GM21526 (cell line): ENCODE measurements at regions not wholly inside any gene's neighbourhood (a gene's known extent, or its start where the extent isn't known, plus 50 kb on each side); places are given as distances from the start of the nearest gene placed in this dataset.
"Not testable (repeated sequence)": the region's sequence is repeated elsewhere in the genome, so short reads cannot be mapped to it uniquely, and the experiment has no call there.

Experiments used
- ATAC-seq: cut with Tn5 transposase; IDR thresholded peaks from one replicate; pipeline ENCODE4 v1.9.1; 2021; ENCODE audit warnings: moderate library complexity; ENCODE audit not compliant: unreplicated experiment, low FRiP score

DNA sequence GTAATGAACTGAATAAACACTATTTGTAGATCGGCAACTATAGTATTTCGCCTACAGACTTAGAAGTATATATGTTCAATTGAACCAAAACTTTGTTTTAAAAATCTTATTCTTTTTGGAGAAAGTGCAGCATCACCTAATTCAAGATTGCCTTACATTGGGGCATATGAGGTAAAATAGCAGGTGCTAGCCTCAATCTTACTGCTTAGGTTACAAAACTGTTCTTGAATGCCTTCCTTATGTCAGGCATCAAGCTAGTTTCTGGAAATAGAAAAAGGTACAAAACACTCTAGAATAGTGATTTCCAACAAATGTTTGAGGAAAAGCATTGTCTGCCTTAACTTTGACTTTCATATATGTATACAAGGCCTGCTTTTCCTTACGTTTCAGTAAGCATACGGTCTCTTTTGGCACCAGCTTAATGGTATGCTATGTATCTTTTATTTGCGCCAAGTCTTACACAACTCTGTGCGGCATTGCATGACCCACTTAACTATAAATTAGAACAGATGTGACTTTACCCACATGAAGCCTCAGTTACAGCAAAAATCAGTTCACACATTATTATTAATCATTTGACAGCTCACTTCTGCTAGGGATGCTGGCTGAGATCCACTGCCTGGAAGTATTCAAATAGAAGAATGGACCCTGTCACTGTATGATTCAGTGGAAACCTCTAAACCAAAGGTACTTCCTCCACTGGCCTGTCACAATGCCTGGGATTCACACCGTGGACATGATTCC is 174.1 kb downstream of the PRELID2 start:
- no peak for ATAC-seq

DNA sequence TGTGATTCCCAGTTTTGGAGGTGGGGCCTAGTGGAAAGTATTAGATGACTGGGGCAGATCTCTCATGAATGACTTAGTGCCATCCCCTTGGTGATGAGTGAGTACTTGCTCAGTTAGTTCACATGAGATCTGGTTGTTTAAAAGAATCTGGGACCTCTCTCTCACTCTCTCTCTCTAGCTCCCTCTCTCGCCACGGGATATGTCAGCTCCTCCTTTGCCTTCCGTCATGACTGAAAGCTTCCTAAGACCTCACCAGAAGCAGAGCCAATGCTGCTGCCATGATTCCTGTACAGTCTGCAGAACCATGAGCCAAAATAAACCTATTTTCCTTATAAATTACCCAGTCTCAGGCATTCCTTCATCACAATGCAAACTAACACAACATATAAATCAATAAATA is 176.7 kb downstream of the PRELID2 start:
- ATAC-seq = no peak

DNA sequence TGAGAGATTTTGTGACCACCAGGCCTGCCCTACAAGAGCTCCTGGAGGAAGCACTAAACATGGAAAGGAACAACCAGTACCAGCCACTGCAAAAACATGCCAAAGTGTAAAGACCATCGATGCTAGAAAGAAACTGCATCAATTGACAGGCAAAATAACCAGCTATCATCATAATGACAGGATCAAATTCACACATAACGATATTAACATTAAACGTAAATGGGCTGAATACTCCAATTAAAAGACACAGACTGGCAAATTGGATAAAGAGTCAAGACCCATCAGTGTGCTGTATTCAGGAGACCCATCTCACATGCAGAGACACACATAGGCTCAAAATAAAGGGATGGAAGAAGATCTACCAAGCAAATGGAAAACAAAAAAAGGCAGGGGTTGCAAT is 182.4 kb downstream of the PRELID2 start:
- ATAC-seq = not testable (repeated sequence)

DNA sequence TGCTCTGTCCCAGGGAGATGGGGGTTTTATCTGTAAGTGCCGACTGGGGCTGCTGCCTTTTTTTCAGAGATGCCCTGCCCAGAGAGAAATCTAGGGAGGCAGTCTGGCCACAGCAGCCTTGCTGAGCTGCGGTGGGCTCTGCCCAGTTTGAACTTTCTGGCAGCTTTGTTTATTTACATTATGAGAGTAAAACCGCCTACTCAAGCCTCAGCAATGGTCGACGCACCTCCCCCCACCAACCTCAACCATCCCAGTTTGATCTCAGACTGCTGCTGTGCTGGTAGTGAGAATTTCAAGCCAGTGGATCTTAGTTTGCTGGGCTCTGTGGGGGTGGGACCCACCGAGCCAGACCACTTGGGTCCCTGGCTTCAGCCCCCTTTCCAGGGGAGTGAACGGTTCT is 188.0 kb downstream of the PRELID2 start:
- ATAC-seq = not testable (repeated sequence)

DNA sequence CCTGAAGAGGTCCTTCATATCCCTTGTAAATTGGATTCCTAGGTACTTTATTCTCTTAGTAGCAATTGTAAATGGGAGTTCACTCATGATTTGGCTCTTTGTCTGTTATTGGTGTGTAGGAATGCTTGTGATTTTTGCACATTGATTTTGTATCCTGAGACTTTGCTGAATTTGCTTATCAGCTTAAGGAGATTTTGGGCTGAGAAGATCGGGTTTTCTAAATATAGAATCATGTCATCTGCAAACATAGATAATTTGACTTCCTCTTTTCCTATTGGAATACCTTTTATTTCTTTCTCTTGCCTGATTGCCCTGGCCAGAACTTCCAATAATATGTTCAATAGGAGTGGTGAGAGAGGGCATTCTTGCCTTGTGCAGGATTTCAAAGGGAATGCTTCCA is 191.9 kb downstream of the PRELID2 start:
- not testable (repeated sequence) for ATAC-seq

DNA sequence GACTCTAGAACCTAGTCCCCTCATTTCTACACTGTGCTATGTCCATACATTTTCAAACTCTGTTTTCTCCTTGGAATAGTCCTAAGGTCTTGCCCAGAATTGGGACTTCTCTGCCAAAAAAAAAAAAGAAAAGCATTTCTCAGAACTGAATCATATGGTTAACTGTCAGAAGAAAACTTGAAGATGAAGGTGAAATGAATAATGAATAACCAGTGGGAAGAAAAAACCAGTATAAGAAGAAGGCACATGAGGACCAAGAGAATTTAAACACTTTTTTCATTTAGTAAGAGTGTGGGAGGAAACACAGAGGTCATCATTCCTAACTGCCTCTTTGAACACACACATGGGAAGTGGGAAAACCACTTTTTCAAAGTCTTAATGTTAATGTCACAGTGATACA is 197.7 kb downstream of the PRELID2 start:
- no peak for ATAC-seq

DNA sequence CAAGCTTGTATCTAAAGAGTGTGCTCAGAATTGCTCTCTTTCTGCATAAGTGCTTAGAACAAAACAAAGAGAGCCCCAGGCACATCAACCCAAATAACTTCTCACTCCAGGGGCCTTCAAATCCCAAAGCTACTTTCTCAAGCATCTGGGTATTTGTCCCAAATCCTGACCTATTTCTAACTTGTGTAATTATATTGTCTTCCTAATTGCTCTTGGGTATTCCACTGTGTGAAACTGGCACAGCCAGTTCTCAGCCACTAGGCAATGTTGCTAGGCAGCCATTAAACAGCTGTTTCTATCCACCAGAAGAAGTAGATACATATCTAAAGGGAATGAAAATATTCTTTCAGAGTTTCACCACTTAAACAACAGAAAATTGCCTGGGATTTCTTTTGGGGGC is 198.8 kb downstream of the PRELID2 start:
- ATAC-seq = no peak

DNA sequence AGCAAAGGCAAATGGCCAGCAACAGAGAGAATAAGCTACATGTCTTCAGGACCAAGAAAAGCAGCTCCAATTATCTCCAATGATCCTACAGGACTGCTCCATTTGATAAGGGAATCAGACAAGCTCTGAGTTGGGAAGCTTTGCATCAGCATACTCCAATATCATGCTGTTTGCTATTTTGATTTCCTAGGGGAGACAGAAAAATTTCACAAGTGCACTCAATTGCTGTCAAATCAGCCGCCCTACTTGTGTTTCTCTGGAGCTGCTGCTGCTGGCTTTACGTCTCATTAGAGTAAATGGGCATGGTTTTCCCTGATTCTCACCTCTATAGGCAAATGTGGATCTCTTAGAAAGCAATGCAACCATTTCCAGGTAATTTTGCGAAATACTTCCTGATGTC is 201.7 kb downstream of the PRELID2 start:
- ATAC-seq = no peak

DNA sequence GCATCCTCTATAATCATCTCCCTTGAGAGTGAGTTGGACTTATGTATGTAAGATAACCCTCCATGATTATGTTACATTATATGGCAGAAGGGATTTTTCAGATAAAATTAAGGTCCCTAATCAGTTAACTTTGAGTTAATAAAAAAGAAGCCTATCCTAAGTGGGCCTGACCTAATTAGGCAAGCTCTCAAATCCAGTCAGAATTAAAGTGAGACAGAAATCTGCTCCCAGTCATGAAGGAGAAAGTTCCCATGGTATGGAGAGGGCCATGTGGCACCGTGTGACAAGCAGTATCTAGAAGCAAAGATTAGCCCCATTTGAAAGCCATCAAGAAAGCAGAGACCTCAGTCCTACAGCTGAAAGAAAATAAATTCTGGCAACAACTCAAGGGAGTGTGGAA is 202.4 kb downstream of the PRELID2 start:
- no peak for ATAC-seq

DNA sequence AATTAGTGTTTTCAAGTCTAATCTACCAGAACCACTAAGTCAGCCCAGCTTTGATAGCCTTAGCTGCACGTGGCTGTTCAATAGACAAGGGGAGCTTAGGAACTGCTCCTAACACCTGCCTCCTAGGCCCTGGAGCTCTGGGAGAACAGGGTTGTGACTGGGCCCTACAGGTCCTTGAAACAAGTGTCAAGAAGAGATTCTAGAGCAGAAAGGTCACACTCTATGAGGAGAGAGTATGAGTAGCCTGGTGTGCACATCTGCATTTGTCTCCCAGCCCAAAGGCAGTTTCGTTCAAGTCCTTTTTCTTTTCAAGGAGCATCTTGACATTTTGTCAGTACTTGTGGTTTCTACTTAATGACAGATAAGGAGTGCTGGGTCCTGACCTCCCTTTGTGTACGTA is 206.1 kb downstream of the PRELID2 start:
- no peak for ATAC-seq

DNA sequence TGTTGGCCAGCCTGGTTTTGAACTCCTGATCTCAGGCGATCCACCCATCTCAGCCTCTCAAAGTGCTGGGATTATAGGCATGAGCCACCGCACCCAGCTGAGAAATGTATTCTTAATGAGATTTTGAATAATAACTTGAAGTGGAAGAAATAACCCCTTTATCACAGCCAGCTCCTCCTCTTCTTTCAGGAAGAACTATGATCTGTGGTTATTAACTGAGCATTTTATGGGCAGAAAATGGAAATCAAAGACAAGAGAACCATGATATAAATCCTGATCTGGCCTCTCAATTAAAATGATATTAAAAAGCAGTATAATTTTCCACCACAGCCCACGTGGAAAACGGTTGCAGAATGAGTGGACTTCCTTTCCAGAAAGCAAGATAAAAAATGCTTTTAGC is 206.6 kb downstream of the PRELID2 start:
- ATAC-seq = no peak

DNA sequence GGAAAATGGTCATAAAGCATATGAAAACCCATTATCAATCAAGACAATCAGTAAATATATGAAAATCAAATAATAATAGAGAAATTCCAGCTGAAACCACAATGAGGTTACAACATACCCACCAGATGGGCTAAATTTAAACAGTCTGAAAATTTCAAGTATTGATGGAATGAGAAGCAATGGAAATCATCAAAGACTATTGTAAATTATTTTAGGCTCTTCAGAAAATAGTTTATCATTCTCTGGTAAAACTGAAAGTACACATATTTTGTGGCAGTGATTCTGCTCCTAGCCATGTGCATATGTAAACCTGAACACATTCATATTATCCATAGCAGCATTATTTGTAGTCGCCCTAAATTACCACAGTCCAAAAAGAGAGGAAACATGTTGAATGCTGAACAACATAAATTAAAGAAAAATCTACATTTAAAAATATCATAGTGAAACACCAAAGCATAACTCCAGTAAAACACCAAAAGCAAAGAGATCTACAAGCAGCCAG is 215.3 kb downstream of the PRELID2 start:
- ATAC-seq = no peak

DNA sequence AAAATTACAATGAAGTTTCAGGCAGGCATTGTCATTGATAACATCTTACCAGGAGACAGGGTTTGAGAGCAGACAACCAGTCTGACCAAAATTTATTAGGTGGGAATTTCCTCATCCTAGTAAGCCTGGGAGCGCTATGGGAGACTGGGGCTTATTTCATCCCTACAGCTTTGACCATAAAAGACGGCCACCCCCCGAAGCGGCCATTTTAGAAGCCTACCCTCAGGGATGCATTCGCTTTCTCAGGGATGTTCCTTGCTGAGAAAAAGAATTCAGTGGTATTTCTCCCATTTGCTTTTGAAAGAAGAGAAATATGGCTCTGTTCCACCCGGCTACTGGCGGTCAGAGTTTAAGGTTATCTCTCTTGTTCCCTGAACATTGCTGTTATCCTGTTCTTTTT is 218.4 kb downstream of the PRELID2 start:
- not testable (repeated sequence) for ATAC-seq

DNA sequence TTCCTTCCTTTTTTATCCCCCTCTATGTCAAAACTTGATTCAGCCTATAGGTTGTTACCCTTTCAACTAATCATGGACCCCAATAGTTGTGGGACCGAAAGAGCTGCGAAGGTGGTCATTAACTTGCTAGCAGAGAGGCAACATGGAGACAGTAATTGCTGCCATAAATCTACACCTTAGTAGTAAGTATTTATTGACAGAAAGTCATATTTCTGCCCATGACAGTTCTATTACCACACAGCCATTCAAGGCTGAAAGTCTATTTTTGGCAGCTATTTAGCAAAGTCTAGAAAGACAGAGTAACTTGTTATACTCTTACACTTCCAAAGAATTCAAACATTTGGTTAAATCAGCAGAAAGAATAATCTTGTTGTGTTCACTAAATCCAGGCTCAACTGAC is 236.2 kb downstream of the PRELID2 start:
- ATAC-seq = no peak

DNA sequence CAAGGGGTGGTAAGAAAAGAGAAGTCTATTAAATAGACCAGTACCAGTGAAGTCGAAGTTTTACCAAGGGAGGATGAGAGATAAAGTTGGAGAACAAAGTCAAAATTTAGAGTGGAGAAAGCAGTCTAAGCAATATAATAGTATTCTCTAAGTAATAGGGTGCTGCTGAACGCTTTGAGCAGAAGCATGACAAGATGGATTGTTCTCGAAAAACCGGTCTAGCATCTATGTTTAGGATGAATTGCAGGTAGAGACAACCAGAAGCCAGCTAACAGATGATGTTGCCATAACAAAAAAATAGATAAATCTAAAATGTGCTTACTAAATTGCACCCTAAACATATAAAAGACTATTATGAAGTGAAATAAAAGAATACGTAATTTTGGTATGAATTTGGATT is 237.0 kb downstream of the PRELID2 start:
- ATAC-seq = no peak

DNA sequence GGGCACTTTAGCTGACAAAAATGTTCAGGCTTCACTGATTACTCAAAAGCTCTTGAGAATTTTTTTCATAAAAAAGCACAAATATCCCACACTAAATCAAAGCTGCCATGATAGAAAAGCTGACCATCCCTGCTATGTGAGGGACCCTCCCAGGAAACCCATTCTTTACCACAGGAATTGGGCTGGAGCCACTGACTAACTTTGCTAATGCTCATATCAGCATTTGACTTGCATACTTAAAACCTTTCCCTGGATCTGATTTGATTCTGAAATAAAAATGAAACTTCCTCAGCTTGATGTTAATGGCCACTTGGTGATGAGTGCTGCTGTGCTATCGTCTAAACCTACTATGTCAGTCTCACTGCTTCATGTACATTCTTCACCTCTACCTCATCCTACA is 243.6 kb downstream of the PRELID2 start:
- ATAC-seq = no peak

DNA sequence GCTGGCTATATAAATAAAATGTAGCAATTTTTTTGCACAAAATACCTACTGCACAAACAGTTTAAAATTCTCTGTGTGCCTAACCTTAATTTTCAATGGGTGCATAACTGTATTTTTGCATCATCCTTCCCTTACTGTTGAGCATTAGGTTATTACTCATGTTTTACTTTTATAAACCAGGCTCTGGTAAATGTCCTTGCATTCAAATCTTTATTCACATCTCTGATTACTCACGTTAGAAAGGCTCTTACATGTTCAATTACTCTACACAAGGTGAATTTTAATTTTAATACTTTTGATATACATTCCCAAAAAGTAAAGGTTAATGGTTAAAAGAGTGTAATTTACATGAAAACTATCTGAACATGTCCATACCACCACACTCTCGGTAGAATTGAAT is 246.1 kb downstream of the PRELID2 start:
- no peak for ATAC-seq

DNA sequence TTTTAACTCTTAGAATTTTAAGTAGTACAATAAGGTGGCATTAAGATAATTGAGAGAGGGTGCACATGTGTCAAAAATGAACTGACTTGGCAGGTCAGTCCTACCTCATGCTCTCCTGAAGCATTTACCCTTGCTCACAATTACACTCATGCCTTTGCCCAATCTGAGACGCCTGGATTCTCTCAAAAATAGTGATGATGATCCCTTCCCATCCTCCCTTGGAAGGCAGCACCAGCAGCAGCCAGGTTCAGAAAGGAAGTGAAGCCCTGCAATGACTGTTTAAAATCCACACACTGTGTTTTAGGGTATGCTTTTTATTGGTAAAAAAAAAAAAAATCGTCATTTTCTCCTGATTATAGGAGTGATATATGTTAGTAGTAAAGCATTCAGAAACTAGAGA is 246.6 kb downstream of the PRELID2 start:
- no peak for ATAC-seq

DNA sequence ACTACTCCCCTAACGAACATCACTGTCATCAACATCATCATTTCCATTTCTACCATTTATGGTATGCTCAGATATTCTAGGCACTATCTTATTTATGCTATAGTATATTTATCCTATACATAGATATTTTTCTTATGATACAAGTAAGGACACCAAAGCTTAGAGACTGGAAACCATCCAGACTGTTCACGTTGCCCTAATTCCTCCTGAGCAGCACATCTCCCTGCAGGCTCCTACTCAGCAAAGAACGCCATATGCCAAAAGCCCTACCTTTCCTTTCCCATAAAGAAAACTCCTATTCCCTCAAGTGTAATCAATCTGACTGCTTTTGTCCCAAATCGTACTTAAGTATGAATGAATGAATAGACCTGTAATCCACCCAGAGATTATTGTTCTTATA is 247.0 kb downstream of the PRELID2 start:
- no peak for ATAC-seq

DNA sequence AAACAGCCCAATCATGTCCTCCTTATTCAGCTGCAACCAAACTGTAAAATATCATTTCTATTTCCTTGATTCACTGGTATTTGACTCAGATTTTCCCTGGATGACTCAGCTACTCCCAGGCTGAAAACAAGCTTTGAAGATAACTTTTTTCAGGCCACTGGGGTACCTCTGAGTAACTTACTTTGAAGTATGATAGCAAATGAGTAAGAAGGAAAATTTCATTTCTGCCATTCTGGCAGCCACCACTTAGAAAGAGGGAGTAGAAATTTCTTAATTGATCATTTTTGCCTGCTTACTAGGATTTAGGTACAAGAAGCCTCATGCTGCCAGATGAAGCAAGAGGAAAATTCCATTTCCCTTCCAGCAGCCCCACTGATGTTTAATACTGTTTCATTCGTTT is 247.4 kb downstream of the PRELID2 start:
- no peak for ATAC-seq

DNA sequence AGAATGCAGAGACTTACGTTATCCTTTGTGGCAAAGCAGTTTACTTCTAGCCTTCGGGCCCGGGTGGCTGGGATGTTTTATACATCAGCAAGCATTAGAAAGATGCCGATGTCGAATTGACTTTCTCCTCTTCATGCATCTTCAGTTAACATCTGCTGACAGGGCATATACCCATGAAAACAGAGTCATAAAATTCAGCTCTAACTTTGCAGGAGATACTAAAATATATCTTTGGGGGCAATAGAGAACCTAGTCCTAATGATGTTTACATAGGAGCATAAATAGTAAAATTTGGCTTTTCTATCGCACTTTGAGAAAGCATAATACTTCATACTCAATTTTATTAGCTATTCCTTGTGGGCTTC is 247.9 kb downstream of the PRELID2 start:
- ATAC-seq = no peak

DNA sequence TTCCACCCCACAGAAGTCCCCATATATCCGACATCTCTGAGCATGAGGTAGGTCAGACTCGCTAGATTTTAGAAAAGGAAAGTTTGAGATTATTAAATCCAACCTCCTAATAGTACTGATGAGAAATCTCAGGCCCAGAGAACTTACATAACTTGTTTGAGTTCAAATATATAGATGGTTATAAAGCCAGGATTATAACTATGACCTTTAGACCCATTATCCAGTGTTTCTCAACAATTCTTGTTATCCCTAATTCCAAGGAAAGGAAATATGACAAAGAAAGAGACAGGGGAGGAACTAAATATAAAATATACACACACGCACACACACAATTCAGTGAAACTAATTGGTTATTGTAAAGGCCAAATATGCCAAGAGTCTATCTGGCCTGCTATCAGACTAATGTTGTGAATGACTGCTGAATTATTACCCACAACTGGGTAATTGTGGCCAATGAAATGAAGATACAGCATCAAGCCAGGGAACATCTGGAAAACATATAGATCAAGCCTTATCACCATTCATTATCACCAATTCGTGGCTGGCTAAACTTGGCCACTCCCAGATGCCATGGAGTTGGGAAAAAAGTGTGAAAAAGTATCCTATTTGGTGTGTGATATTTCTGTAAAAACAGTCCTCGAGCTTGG is 248.4 kb downstream of the PRELID2 start:
- no peak for ATAC-seq
